HPDE6-E6E7 (cell line): ENCODE measurements at regions not wholly inside any gene's neighbourhood (a gene's known extent, or its start where the extent isn't known, plus 50 kb on each side); places are given as distances from the start of the nearest gene placed in this dataset.
A peak's percentile ranks its signal among the peaks of the same experiment; 100 is the strongest.
"Not testable (repeated sequence)": the region's sequence is repeated elsewhere in the genome, so short reads cannot be mapped to it uniquely, and the experiment has no call there.

ENCODE experiments used
- DNase-seq: peaks from one replicate; pipeline ENCODE4 v3.0.0; 2011; ENCODE audit warnings: missing footprints; ENCODE audit errors: extremely low spot score

GRCh38 chr19:20388706-20389225, 176.8 kb downstream of the ZNF737 start:
- DNase-seq: no peak

GRCh38 chr19:20385061-20385460, 180.5 kb downstream of the ZNF737 start:
- DNase-seq: no peak

DNA sequence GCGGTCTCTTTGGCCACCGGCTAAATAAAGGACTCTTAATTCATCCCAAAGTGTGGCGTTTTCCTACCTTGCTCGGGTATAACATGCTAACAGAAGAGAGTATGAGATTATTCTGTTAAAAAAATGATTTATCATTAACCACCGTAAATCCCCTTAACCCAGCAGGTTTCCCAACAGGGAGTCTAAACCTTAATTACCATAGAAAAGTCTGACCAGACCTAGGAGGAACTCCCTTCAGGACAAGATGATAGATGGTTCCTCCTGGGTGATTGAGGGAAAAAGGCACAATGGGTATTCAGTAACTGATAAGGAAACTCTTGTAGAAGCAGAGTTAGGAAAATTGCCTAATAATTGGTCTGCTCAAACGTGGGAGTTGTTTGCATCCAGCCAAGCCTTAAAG, 193.7 kb downstream of the ZNF737 start:
- DNase-seq: no peak

DNA sequence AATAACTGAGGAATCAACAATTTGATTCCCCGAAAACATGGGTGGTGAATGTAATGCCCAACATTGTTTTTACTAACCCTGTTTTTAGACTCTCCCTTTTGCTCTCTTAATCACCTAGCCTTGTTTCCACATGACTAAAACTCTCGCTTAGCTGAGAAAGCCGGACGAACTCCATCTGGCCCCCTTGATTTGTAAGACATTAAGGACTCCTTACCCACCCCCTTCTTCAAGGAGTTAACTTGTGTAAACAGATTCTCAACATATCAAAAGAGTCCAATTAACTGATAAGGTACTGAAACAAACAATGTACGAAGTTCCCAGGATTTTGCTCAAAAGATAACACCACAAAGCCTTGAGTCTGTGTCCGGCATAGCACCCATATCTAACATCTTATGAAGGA, 194.3 kb downstream of the ZNF737 start:
- not testable (repeated sequence) for DNase-seq

DNA sequence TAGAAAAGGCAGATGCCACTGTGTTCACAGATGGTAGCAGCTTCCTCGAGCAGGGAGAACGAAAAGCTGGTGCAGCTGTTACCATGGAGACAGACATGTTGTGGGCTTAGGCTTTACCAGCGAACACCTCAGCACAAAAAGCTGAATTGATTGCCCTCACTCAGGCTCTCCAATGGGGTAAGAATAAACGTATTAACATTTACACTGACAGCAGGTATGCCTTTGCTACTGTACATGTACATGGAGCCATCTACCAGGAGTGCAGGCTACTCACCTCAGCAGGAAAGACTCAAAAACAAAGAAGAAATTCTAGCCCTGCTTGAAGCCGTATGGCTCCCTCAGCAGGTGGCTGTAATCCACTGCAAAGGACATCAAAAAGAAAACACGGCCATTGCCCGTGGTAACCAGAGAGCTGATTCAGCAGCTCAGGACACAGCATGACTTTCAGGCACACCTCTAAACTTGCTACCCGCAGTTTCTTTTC, 197.7 kb downstream of the ZNF737 start:
- DNase-seq: peak; percentile 11

- no peak for DNase-seq
These were observed 198.1 kb downstream of the ZNF486 start for GRCh38 chr19:20365146-20365545.

- peak; percentile 19 for DNase-seq
These were observed 193.1 kb downstream of the ZNF486 start for GRCh38 chr19:20359933-20360720.

GRCh38 chr19:20358841-20359465, 191.9 kb downstream of the ZNF486 start:
- not testable (repeated sequence) for DNase-seq

- no peak for DNase-seq
These were observed 190.9 kb downstream of the ZNF486 start for GRCh38 chr19:20357921-20358320.

GRCh38 chr19:20351244-20351643, 184.2 kb downstream of the ZNF486 start:
- DNase-seq: no peak

GRCh38 chr19:20349206-20349605, 182.2 kb downstream of the ZNF486 start:
- DNase-seq: no peak

DNA sequence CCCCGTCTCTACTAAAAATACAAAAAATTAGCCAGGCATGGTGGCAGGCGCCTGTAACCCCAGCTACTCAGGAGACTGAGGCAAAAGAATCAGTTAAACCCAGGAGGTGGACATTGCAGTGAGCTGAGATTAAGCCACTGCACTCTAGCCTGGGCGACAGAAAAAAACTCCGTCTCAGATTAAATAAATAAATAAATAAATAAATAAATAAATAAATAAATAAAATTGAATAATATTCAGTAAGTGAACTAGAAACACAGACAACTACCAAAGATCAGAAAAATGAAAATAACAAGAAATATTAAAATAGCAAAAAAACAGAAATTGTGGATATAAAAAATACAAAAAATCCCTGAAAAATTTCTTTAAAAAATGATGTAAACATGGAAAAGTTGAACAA, 172.4 kb downstream of the ZNF486 start:
- no peak for DNase-seq

DNA sequence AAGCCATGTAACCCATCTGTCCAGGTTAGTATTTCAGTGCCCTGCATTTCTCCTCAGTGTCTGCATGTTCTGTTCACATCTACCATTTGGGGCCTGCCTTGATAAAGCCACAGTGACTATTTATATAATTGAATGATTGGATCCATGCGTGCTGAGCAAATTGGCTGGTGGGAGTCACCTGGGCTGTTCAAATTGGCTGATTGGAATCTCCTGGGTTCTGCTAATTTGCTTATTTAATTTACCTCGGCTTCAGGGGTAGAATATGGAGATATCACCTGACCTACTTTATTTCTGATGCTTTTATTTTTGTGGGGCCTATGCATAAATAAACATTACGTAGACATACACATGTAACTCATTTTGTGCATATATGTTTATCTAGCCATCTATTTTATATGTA, 167.7 kb downstream of the ZNF486 start:
- DNase-seq: no peak

DNA sequence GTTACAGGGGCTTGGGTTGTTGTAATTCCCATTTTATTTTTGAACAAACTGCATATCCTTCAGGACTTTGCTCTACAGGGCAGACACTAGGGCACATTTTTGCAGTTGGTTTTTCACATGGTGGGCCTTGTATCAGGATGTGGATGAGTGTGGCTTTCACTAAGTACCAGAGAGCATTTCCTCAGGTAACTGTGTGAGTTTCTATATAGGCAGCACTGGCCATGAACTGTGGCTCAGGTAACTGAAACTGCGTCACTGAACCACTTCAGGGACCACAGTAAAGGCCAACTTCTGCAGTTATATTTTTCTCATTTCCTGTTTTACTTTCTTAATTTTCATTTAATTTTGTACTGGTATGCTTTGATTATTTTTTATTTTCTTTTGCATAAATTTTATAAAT, 166.5 kb downstream of the ZNF486 start:
- DNase-seq: no peak

DNA sequence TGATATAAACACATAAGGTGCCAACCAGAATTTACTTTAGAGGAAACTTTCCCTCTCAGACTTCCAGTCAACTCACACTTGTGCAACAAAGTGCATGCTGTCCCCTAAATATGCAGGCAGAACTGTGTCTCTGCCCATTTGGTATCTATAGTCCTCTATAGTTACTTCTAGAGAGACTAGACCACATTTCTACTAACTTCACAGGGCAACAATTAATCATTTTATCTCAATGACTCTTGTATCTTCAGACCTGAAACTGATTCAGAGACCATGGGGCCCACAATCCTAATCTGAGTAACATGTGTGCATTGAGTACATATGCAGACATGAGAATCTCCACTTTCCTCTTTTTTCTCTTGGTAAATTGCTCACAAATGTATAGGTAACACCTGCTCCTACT, 158.1 kb downstream of the ZNF486 start:
- no peak for DNase-seq

DNA sequence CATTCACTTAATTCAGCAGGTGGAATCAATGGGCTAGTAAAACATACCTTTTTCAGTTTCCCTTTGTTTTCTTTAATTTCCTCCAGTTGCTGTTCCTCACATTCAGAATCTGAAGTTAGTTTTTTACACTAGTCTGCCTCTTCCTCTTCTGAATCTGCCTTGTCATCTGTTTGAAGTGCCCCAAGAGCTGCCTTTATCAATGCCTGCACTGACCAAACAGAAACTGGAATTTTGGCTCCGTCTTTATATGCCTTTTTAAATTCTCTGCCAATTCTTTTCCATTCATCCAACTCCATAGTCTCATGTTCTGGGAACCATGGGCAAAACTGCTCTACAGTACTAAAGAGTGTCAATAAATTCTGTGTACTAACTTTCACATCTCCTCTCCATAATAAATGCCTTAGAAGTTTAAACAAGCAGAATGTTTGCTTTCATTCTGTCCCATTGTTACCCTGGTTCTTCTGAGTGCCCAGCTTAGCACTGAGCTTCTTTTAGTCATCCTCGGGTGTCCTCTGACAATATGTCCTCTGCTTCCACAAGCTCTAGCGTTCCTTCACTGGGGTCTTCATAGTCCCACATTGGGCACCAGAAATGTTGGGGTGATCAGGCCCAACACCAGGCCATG, 154.2 kb downstream of the ZNF486 start:
- DNase-seq: no peak

DNA sequence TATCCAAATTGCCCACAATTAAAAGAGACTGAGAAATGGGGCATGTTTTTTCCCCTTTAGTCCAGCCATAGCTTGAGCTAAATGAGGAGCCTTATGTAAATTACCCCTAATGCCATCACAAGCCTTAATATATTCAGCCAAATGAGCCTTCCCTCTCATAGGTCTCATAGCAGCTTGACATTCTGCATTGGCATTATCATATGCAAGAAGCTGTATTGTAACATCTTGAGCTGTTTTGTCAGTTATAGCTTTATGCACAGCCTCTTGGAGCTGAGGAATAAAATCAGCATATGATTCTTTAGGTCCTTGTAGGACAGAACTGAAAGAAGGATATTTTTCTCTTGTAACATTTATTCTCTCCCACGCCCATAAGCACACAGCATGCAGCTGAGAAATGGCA, 153.2 kb downstream of the ZNF486 start:
- DNase-seq: no peak

- DNase-seq: no peak
These were observed 151.6 kb downstream of the ZNF486 start for GRCh38 chr19:20318616-20319015.

GRCh38 chr19:20315543-20315942, 148.5 kb downstream of the ZNF486 start:
- no peak for DNase-seq

DNA sequence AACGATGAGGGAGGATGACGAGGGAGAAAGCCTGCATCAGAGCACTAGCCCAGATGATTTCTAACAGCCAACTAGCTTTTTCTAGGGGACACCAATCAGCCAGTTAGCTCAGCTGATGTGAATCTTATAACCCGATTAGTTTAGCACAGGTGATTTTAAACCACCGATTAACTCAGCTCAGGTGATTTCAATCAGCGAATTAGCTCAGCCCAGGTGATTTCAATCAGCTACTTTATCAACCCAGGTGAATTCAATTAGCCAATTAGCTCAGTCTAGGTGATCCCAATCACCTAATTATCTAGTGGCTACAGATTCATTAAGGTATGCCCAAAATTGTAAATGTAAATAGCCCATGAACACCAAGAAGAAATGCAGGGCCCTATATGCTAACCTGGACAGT, 146.9 kb downstream of the ZNF486 start:
- no peak for DNase-seq

GRCh38 chr19:20307127-20307526, 140.1 kb downstream of the ZNF486 start:
- DNase-seq: no peak

DNA sequence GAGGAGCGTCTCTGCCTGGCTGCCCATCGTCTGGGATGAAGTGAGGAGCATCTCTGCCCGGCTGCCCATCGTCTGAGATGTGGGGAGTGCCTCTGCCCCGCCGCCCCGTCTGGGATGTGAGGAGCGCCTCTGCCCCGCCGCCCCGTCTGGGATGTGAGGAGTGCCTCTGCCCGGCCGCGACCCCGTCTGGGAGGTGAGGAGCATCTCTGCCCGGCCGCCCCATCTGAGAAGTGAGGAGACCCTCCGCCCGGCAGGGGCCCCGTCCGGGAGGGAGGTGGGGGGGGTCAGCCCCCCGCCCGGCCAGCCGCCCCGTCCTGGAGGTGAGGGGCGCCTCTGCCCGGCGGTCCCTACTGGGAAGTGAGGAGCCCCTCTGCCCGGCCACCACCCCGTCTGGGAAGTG, 129.3 kb downstream of the ZNF486 start:
- not testable (repeated sequence) for DNase-seq

DNA sequence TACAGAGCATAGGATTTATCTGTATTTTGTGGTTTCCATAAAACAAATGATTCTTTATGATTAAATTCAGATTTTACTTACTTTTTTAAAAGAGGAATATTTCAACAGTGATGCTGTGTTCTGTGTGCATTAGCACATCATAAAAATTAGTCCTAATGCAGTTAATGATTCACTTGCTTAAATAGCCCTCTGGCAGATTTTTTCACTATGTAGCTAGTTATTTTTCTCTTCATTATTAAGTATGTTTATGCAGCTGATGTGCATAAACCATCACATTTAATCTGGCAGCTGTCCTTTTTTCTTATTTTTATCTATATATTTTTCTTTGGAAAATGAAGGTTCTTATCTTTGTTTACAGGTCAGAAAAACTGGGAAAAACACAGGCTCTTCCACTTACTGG, 127.2 kb downstream of the ZNF486 start:
- no peak for DNase-seq
